IMR-90 (cell line): ENCODE measurements at regions not wholly inside any gene's neighbourhood (a gene's known extent, or its start where the extent isn't known, plus 50 kb on each side); places are given as distances from the start of the nearest gene placed in this dataset.

Source experiments
- ATAC-seq: fragments of 200-7000 bp; cut with Tn5 transposase; 2 replicates; pipeline ENCODE4 v1.9.1; 2020; ENCODE audit warnings: low read depth, mild to moderate bottlenecking, moderate library complexity
- BruUV-seq: library from RNA; stranded (reverse); fragments of 400-500 nt; replicated peaks from 2 replicates; lab custom pipeline; 2021; lab: Mats Ljungman, UMichigan
- CTCF ChIA-PET: fragments of 300-600 bp; formaldehyde crosslinking; extraction: SDS; loops from one replicate; lab custom pipeline; 2021; ENCODE audit warnings: antibody characterized with exemption; lab: Yijun Ruan, JAX
- POLR2A ChIA-PET: fragments of 300-600 bp; sonication (Branson Sonifier 250); formaldehyde crosslinking; loops from one replicate; lab custom pipeline; 2022; ENCODE audit warnings: antibody characterized with exemption; ENCODE audit not compliant: unreplicated experiment; lab: Charles Lee
- DNase-seq: peaks from one replicate; pipeline ENCODE4 v3.0.0; 2013
- H2AFZ ChIP-seq: replicated peaks from 2 replicates; pipeline ENCODE3; 2013; ENCODE audit warnings: low read length, mild to moderate bottlenecking; ENCODE audit not compliant: poor library complexity
- H2AK5ac ChIP-seq: 2 replicates; pipeline ENCODE4 v1.6.1; 2013; ENCODE audit warnings: low read depth, low read length, inconsistent platforms
- H2AK9ac ChIP-seq: replicated peaks from 2 replicates; pipeline ENCODE3; 2013; ENCODE audit warnings: mild to moderate bottlenecking, low read depth, low read length, moderate library complexity; ENCODE audit not compliant: poor library complexity
- H2BK120ac ChIP-seq: 2 replicates; pipeline ENCODE4 v1.6.1; 2013; ENCODE audit warnings: low read depth, low read length, inconsistent platforms
- H2BK15ac ChIP-seq: 3 replicates; pipeline ENCODE4 v1.6.1; 2013; ENCODE audit warnings: low read depth, low read length, inconsistent platforms
- H2BK20ac ChIP-seq: 2 replicates; pipeline ENCODE4 v1.6.1; 2013; ENCODE audit warnings: low read depth, mild to moderate bottlenecking, inconsistent platforms, low read length, moderate library complexity
- H2BK5ac ChIP-seq: 2 replicates; pipeline ENCODE4 v1.6.1; 2013; ENCODE audit warnings: mild to moderate bottlenecking, low read depth, low read length, inconsistent platforms; ENCODE audit not compliant: poor library complexity, severe bottlenecking
- H3K14ac ChIP-seq: replicated peaks from 2 replicates; pipeline ENCODE4 v1.6.1; 2013; ENCODE audit warnings: low read depth, low read length, inconsistent platforms
- H3K18ac ChIP-seq: 2 replicates; pipeline ENCODE4 v1.6.1; 2013; ENCODE audit warnings: low read depth, low read length, control low read depth
- H3K23ac ChIP-seq: 2 replicates; pipeline ENCODE4 v1.6.1; 2013; ENCODE audit warnings: low read depth, low read length, inconsistent platforms
- H3K27ac ChIP-seq: 2 replicates; pipeline ENCODE4 v1.5.1; 2013; ENCODE audit warnings: mild to moderate bottlenecking, control low read depth, low read length; ENCODE audit not compliant: insufficient read depth
- H3K27me3 ChIP-seq: 2 replicates; pipeline ENCODE4 v1.6.1; 2013; ENCODE audit warnings: low read length; ENCODE audit not compliant: control insufficient read depth, insufficient read depth
- H3K36me3 ChIP-seq: 2 replicates; pipeline ENCODE4 v1.6.1; 2013; ENCODE audit warnings: low read length, mixed read lengths; ENCODE audit not compliant: control insufficient read depth, insufficient read depth
- H3K4ac ChIP-seq: 2 replicates; pipeline ENCODE4 v1.6.1; 2013; ENCODE audit warnings: low read depth, low read length, inconsistent platforms
- H3K4me1 ChIP-seq: 2 replicates; pipeline ENCODE4 v1.6.1; 2013; ENCODE audit warnings: low read length, mixed read lengths; ENCODE audit not compliant: control insufficient read depth, insufficient read depth
- H3K4me2 ChIP-seq: 2 replicates; pipeline ENCODE4 v1.6.1; 2013; ENCODE audit warnings: low read depth, mild to moderate bottlenecking, control low read depth, low read length, moderate library complexity
- H3K4me3 ChIP-seq: 2 replicates; pipeline ENCODE4 v1.5.1; 2013; ENCODE audit warnings: low read depth, mild to moderate bottlenecking, control low read depth, low read length, moderate library complexity; ENCODE audit not compliant: insufficient read depth
- H3K56ac ChIP-seq: 2 replicates; pipeline ENCODE4 v1.6.1; 2013; ENCODE audit warnings: low read length, inconsistent platforms; ENCODE audit not compliant: insufficient read depth; ENCODE audit errors: extremely low read depth
- H3K79me1 ChIP-seq, 2 experiments: 2 replicates each; pipeline ENCODE4 v1.6.1; 2013; ENCODE audit warnings: low read length in 2 of 2, inconsistent platforms in 1 of 2, low read depth in 1 of 2
- H3K9ac ChIP-seq: 2 replicates; pipeline ENCODE4 v1.6.1; 2013; ENCODE audit warnings: low read depth, low read length, control low read depth
- H3K9me1 ChIP-seq: 2 replicates; pipeline ENCODE4 v1.6.1; 2013; ENCODE audit warnings: low read length, inconsistent platforms; ENCODE audit not compliant: insufficient read depth
- H3K9me3 ChIP-seq: 2 replicates; pipeline ENCODE4 v1.6.1; 2013; ENCODE audit warnings: low read length; ENCODE audit not compliant: control insufficient read depth, insufficient read depth
- H4K20me1 ChIP-seq: 2 replicates; pipeline ENCODE4 v1.6.1; 2013; ENCODE audit warnings: low read length, inconsistent platforms; ENCODE audit not compliant: insufficient read depth
- H4K5ac ChIP-seq: 2 replicates; pipeline ENCODE4 v1.6.1; 2013; ENCODE audit warnings: mild to moderate bottlenecking, low read depth, low read length, control low read depth
- H4K8ac ChIP-seq, 2 experiments: 2 replicates each; pipeline ENCODE4 v1.6.1; 2013; ENCODE audit warnings: low read depth in 2 of 2, low read length in 2 of 2, control low read depth in 1 of 2, inconsistent platforms in 1 of 2
- H4K91ac ChIP-seq: 2 replicates; pipeline ENCODE4 v1.6.1; 2013; ENCODE audit warnings: low read depth, low read length, inconsistent platforms; ENCODE audit not compliant: insufficient read depth
- BHLHE40 ChIP-seq: fragments of 150-350 bp; IDR thresholded peaks from 2 replicates; pipeline ENCODE4 v1.6.1; 2016; ENCODE audit warnings: mild to moderate bottlenecking, low read depth, low read length
- CEBPB ChIP-seq: IDR thresholded peaks from 2 replicates; pipeline ENCODE4 v1.6.1; 2012; ENCODE audit warnings: low read depth, low read length, improper control_type of control experiment
- MAFK ChIP-seq: IDR thresholded peaks from 2 replicates; pipeline ENCODE4 v1.6.1; 2012; ENCODE audit warnings: low read depth, low read length, improper control_type of control experiment
- NFE2L2 ChIP-seq: fragments of 150-350 bp; IDR thresholded peaks from 2 replicates; pipeline ENCODE4 v1.6.1; 2016; ENCODE audit warnings: low read depth, mild to moderate bottlenecking, low read length
- POLR2A ChIP-seq: IDR thresholded peaks from 2 replicates; pipeline ENCODE4 v1.6.1; 2012; ENCODE audit warnings: mild to moderate bottlenecking, low read depth, low read length
- RCOR1 ChIP-seq: IDR thresholded peaks from 2 replicates; pipeline ENCODE4 v1.6.1; 2012; ENCODE audit warnings: mild to moderate bottlenecking, low read length, improper control_type of control experiment; ENCODE audit not compliant: insufficient replicate concordance
- RFX5 ChIP-seq: IDR thresholded peaks from 2 replicates; pipeline ENCODE4 v1.8.0; 2012; ENCODE audit warnings: low read depth, mild to moderate bottlenecking, low read length, moderate library complexity
- WGBS, 2 experiments: methylation state at CpG; one replicate each; pipeline versions ENCODE4 v1.1.5 to v1.1.7; 2013; ENCODE audit warnings: missing lambda C conversion rate in 2 of 2; ENCODE audit not compliant: insufficient read length in 1 of 2; ENCODE audit errors: extremely low coverage in 2 of 2; 5-methylcytosine and 5-hydroxymethylcytosine counted together
- dilution Hi-C: fragments of 300-500 bp; cut with HindIII; formaldehyde crosslinking; loops from one replicate; pipeline ENCODE4 v1.14.3; 2018; ENCODE audit warnings: low sequenced_read_pairs; ENCODE audit not compliant: unreplicated experiment
- in situ Hi-C: fragments of 300-500 bp; cut with MboI; formaldehyde crosslinking; loops from 3 replicates; pipeline ENCODE4 v1.14.3; 2019; ENCODE audit warnings: low sequenced_read_pairs, inconsistent platforms, mixed read lengths
- intact Hi-C: fragments of 100-400 bp; cut with micrococcal nuclease; formaldehyde crosslinking; loops from 2 replicates; pipeline ENCODE4 v1.10.0; 2022
- TF ChIP-seq, protein P1 (sequence below): fragments of 150-350 bp; IDR thresholded peaks from 2 replicates; pipeline ENCODE4 v1.6.1; 2017; ENCODE audit warnings: mild to moderate bottlenecking, antibody characterized with exemption, low read length, low read depth

DNA sequence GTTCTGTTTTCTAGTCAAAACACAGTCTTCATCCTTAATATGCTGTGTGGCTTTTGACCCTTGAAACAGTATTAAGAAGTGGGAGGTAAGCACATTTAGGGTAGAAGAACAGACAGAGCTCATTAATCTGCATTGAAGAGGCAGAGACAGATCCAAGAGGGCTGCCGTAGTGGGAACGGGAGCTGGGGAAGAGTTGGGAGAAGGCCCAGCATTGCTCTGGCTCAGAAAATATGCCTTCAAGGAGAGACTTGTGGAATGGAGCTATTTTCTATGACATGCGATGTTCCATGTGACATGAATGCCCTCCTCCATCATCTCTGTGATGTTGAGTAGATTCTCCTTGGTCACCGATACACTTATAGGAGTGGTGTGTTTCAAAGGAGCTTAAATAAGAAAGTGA lies 273.3 kb upstream of the BOD1L1 start:
- no peak overlapping the region for H3K27ac ChIP-seq
- no peak overlapping the region for H2AK9ac ChIP-seq
- dilution Hi-C loops (no loop called here), intact Hi-C loops (no loop called here), in situ Hi-C loops (loop anchor here (25.0 kb wide), 2 partner anchors 238 to 1437 kb away; no protein-coding TSS in a partner anchor)
- H2BK5ac ChIP-seq: no peak overlapping the region
- H2AFZ ChIP-seq: no peak overlapping the region
- peak overlapping the region; percentile 77; the same call in 1 of the 2 replicates for H3K18ac ChIP-seq
- no peak for ATAC-seq
- POLR2A ChIA-PET: no interaction called here
- H2BK20ac ChIP-seq: no peak overlapping the region
- H3K56ac ChIP-seq: no peak overlapping the region
- peaks cover 8% of the 10 kb centered on the region for H3K4me1 ChIP-seq
- H3K14ac ChIP-seq: no peak overlapping the region
- H3K4me3 ChIP-seq: no peak overlapping the region
- H4K91ac ChIP-seq: no peak overlapping the region
- H3K4ac ChIP-seq: no peak overlapping the region
- no peaks in the 10 kb centered on the region for H3K79me1 ChIP-seq
- no peak overlapping the region for H2AK5ac ChIP-seq
- no peak overlapping the region; a peak in 1 of 4 replicates for H4K8ac ChIP-seq
- peaks cover 2% of the 10 kb centered on the region for H3K9me1 ChIP-seq
- no peak overlapping the region for H3K4me2 ChIP-seq
- no peak overlapping the region for H3K23ac ChIP-seq
- no peaks in the 10 kb centered on the region for H3K9me3 ChIP-seq
- CTCF ChIA-PET: interaction anchor here (0.6 kb wide), 1 partner anchor 25 kb away, joined by 3 read pairs; no protein-coding TSS in a partner anchor
- H4K5ac ChIP-seq: no peak overlapping the region; the same call in 1 of the 2 replicates
- no peak overlapping the region for H2BK15ac ChIP-seq
- H2BK120ac ChIP-seq: 0 out of 2 replicates have a peak overlapping the region, but pooled peaks have one; percentile 7
- H3K27me3 ChIP-seq: no peaks in the 10 kb centered on the region
- WGBS, 2 experiments: no CpG with 5 or more reads among the region's 4 CpGs
- no peaks in the 10 kb centered on the region for H4K20me1 ChIP-seq
- no peak for DNase-seq
- TF ChIP-seq CEBPB: no peak
- TF ChIP-seq NFE2L2: no peak
- TF ChIP-seq MAFK: no peak
- TF ChIP-seq, protein P1, sequence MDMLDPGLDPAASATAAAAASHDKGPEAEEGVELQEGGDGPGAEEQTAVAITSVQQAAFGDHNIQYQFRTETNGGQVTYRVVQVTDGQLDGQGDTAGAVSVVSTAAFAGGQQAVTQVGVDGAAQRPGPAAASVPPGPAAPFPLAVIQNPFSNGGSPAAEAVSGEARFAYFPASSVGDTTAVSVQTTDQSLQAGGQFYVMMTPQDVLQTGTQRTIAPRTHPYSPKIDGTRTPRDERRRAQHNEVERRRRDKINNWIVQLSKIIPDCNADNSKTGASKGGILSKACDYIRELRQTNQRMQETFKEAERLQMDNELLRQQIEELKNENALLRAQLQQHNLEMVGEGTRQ: no peak
- TF ChIP-seq RCOR1: no peak
- no peak for TF ChIP-seq RFX5
- TF ChIP-seq BHLHE40: no peak
- TF ChIP-seq POLR2A: no peak
- H3K9ac ChIP-seq: no peak overlapping the region
- no peaks in the 10 kb centered on the region for H3K36me3 ChIP-seq
- BruUV-seq: no TSS peak
